ENCODE measurements at regions not wholly inside any gene's neighbourhood (a gene's known extent, or its start where the extent isn't known, plus 50 kb on each side); places are given as distances from the start of the nearest gene placed in this dataset.

DNA sequence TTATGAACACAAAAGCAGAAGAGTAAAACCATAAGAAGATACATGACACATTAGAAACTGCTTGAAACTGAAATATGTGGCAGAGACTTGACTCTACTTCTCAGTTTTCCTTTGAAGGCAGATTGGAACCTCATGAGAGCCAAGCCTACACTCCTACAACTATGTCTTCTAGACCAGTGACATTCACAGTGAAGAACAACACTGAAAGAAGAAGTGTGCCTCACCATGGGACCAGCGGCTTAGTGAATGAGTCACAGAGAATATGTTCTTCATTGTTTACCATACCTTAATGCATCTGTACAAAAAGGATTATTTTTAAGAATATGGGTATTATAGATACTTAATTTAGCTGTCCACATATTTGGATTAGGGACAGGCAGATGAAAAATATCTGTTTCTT is 248.3 kb downstream of the CDC14C start:
- Histone ChIP-seq H3K4me3 (no peak overlapping the region), H3K9me3 (no peaks in the 10 kb centered on the region), H3K27ac (no peak overlapping the region), H3K36me3 (no peaks in the 10 kb centered on the region), H3K4me1 (no peaks in the 10 kb centered on the region), H3K27me3 (ENCODE audit: low read depth) (no peaks in the 10 kb centered on the region)
- DNase-seq (no peak), ATAC-seq (no peak)
- intact Hi-C loops (cut with DNase I): no loop called here
- no peak for TF ChIP-seq CTCF (IDR thresholded peaks at IDR 0.05)

GRCh38 chr7:49174396-49174795 is 250.0 kb downstream of the CDC14C start:
- Histone ChIP-seq H3K36me3 (no peaks in the 10 kb centered on the region), H3K27ac (no peak overlapping the region), H3K9me3 (no peaks in the 10 kb centered on the region), H3K4me1 (no peaks in the 10 kb centered on the region), H3K4me3 (no peak overlapping the region), H3K27me3 (ENCODE audit: low read depth) (no peaks in the 10 kb centered on the region)
- intact Hi-C loops (cut with DNase I): no loop called here
- ATAC-seq: no peak
- no peak for DNase-seq
- TF ChIP-seq CTCF (IDR thresholded peaks at IDR 0.05): no peak

DNA sequence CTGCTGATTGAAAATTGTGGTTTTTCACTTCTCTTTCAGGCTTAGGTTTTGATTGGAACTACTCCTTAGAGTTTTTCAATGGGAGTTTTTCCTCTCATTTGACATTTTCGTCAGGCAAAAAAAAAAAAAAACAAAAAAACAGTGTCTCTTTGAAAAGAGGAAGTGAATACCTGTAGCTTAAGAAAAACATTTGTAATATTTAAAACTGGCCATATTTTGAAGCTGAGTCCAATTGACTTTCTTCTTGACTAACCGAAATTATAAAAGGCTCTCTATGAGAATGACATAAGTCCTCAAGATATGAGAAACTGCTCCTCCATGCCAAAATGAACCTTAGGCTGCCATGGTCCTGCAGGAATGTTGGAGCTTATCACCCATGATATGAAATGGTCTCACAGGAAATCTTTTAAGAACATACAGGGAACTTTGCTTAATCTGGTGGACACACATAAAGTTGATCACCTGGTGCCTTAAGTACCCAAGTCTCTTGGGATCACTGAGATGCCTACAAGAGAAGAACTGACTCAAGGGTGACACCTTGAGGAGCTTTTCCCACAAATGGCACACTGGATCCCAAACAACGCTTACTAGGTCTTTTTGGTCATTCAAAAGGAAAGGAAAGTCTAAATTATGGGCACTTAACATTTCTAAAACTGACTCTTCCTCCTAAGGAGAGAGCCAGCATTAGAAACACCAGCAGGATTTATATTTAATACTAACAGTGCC is 263.4 kb downstream of the CDC14C start:
- H3K4me3 ChIP-seq: no peak overlapping the region
- TF ChIP-seq CTCF (IDR thresholded peaks at IDR 0.05): no peak
- DNase-seq (no peak), ATAC-seq (no peak)
- no peaks in the 10 kb centered on the region for H3K4me1 ChIP-seq
- no peaks in the 10 kb centered on the region for H3K36me3 ChIP-seq
- no peaks in the 10 kb centered on the region for H3K9me3 ChIP-seq
- H3K27ac ChIP-seq: no peak overlapping the region
- no peaks in the 10 kb centered on the region for H3K27me3 ChIP-seq (ENCODE audit: low read depth)
- intact Hi-C loops (cut with DNase I): no loop called here

DNA sequence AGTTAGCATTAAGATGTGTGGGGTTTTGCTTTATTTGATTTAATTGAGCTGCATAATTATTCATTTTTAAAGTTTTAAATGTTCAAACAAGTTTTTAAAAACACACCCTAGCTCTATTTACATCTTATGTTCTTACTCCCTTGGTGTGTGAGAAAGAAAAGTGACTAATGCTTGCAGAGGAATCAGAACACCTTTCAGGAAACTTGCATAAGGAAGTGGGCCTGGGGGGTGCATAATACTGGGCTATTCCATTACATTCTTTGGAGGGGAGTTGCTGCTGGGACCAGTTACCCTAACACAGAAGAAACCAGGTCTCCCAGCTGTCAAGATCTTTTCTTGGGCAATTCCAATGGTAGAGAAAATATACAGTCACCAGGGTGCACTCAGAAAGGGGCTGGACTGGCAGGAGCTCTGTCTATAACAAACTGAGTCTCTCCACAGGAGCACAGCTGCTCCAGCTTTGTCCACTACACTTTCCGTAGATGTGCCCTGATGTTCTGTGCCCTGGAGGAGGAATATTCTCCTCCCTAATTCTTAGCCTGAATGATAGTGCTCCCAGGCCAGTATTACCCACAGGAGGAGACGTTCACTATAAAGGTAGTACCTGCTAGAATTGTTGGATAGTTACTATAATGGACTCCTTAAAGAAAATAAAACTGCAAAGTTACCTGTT is 304.2 kb downstream of the CDC14C start:
- Histone ChIP-seq H3K36me3 (no peaks in the 10 kb centered on the region), H3K27me3 (ENCODE audit: low read depth) (no peaks in the 10 kb centered on the region), H3K4me3 (no peak overlapping the region), H3K4me1 (no peaks in the 10 kb centered on the region), H3K9me3 (no peaks in the 10 kb centered on the region), H3K27ac (no peak overlapping the region)
- DNase-seq (no peak), ATAC-seq (no peak)
- no peak for TF ChIP-seq CTCF (IDR thresholded peaks at IDR 0.05)
- intact Hi-C loops (cut with DNase I): no loop called here

GRCh38 chr7:49229246-49229645 is 304.9 kb downstream of the CDC14C start:
- Histone ChIP-seq H3K36me3 (no peaks in the 10 kb centered on the region), H3K9me3 (no peaks in the 10 kb centered on the region), H3K27ac (no peak overlapping the region), H3K4me3 (no peak overlapping the region), H3K27me3 (ENCODE audit: low read depth) (no peaks in the 10 kb centered on the region), H3K4me1 (no peaks in the 10 kb centered on the region)
- intact Hi-C loops (cut with DNase I): no loop called here
- no peak for TF ChIP-seq CTCF (IDR thresholded peaks at IDR 0.05)
- DNase-seq: no peak
- no peak for ATAC-seq
